Prostate gland (tissue), 2 donors: ENCODE measurements at regions not wholly inside any gene's neighbourhood (a gene's known extent, or its start where the extent isn't known, plus 50 kb on each side); places are given as distances from the start of the nearest gene placed in this dataset.

ENCODE experiments used
- POLR2A ChIP-seq: fragments of 450-650 bp; IDR thresholded peaks from one replicate; pipeline ENCODE4 v1.6.1; 2016; ENCODE audit warnings: antibody characterized with exemption, mild to moderate bottlenecking
- POLR2AphosphoS5 ChIP-seq: sonication (generic); formaldehyde crosslinking; IDR thresholded peaks from one replicate; pipeline ENCODE4 v1.6.1; 2017; ENCODE audit warnings: antibody characterized with exemption
- TF ChIP-seq, protein P1 (sequence below), 4 experiments: fragments of 200-600 bp in 2 of 4; fragments of 450-650 bp in 2 of 4; sonication (generic) in 2 of 4; IDR thresholded peaks; 1 replicate in 3 of 4; 2 replicates in 1 of 4; pipeline ENCODE4 v1.5.1; 2016 to 2019; ENCODE audit warnings: antibody characterized with exemption in 4 of 4, mild to moderate bottlenecking in 2 of 4, moderate library complexity in 2 of 4

DNA sequence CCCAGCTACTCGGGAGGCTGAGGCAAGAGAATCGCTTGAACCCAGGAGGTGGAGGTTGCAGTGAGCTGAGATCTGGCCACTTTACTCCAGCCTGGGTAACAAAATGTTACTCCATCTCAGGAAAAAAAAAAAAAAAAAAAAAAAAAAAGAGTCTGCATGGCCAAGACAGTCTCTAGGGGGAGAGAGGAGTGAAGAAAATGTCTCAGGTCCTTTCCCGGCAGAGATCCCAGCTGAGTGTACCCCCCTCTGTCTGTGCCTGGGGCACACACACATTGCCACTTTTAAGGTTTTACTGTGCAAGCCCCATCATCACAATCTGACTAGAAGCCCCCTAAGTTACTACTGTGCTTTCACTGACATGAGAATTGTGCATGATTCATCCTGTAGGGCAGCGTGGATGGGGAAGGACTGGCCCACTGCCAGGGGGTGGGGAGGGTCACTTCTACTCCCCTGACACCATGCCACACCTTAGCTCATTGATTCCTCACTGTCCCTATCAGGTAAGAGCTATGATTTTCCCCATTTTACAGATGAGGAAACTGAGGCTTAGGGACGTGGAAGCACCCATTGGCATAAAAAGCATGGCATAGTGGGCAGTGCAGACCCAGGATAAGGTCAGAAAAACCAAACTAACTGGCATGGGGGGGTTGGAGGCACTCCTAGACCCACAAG, 102.3 kb upstream of the LARP1 start:
- TF ChIP-seq, protein P1, sequence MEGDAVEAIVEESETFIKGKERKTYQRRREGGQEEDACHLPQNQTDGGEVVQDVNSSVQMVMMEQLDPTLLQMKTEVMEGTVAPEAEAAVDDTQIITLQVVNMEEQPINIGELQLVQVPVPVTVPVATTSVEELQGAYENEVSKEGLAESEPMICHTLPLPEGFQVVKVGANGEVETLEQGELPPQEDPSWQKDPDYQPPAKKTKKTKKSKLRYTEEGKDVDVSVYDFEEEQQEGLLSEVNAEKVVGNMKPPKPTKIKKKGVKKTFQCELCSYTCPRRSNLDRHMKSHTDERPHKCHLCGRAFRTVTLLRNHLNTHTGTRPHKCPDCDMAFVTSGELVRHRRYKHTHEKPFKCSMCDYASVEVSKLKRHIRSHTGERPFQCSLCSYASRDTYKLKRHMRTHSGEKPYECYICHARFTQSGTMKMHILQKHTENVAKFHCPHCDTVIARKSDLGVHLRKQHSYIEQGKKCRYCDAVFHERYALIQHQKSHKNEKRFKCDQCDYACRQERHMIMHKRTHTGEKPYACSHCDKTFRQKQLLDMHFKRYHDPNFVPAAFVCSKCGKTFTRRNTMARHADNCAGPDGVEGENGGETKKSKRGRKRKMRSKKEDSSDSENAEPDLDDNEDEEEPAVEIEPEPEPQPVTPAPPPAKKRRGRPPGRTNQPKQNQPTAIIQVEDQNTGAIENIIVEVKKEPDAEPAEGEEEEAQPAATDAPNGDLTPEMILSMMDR (IDR thresholded peaks at IDR 0.05), result no peak
- TF ChIP-seq POLR2A, result no peak
- TF ChIP-seq POLR2AphosphoS5, result no peak
